Natural killer cell (primary cell): ENCODE measurements at regions not wholly inside any gene's neighbourhood (a gene's known extent, or its start where the extent isn't known, plus 50 kb on each side); places are given as distances from the start of the nearest gene placed in this dataset.
"Not testable (repeated sequence)": the region's sequence is repeated elsewhere in the genome, so short reads cannot be mapped to it uniquely, and the experiment has no call there.

Experiments
- ATAC-seq, 3 donors: fragments of 150-1000 bp in 2 of 3; fragments of 200-7000 bp in 1 of 3; cut with Tn5 transposase; 1 replicate in 1 of 3; 2 replicates in 2 of 3; pipeline ENCODE4 v1.10.0; 2021; ENCODE audit warnings: mild to moderate bottlenecking in 2 of 3, moderate library complexity in 2 of 3
- DNase-seq, 2 donors: peaks; one replicate each; pipeline versions ENCODE4 v3.0.0 to v3.0.0-alpha.2; 2013 to 2021; ENCODE audit warnings: mixed read lengths in 1 of 2
- H3K27ac ChIP-seq: one replicate; pipeline ENCODE4 v1.5.1; 2013; ENCODE audit warnings: mild to moderate bottlenecking, low read length
- H3K27me3 ChIP-seq: one replicate; pipeline ENCODE4 v1.6.1; 2013; ENCODE audit warnings: low read length; ENCODE audit not compliant: control insufficient read depth, insufficient read depth
- H3K36me3 ChIP-seq: one replicate; pipeline ENCODE4 v1.6.1; 2013; ENCODE audit warnings: low read length; ENCODE audit not compliant: control insufficient read depth, insufficient read depth
- H3K4me1 ChIP-seq: one replicate; pipeline ENCODE4 v1.6.1; 2013; ENCODE audit warnings: low read length; ENCODE audit not compliant: control insufficient read depth, insufficient read depth
- H3K4me3 ChIP-seq: one replicate; pipeline ENCODE4 v1.5.1; 2013; ENCODE audit warnings: low read length
- H3K9me3 ChIP-seq: one replicate; pipeline ENCODE4 v1.6.1; 2013; ENCODE audit warnings: low read length; ENCODE audit not compliant: control insufficient read depth, insufficient read depth
- H3K27ac Mint-ChIP-seq, 2 donors: one replicate each; pipeline ENCODE4 v1.8.0; 2022; ENCODE audit warnings: mild to moderate bottlenecking in 2 of 2, mixed read lengths in 2 of 2, moderate library complexity in 1 of 2
- H3K27me3 Mint-ChIP-seq, 2 donors: one replicate each; pipeline ENCODE4 v1.8.0; 2022; ENCODE audit warnings: low read depth in 2 of 2, mixed read lengths in 2 of 2
- H3K36me3 Mint-ChIP-seq: one replicate; pipeline ENCODE4 v1.8.0; 2022; ENCODE audit warnings: mixed read lengths
- H3K4me1 Mint-ChIP-seq, 2 donors: one replicate each; pipeline ENCODE4 v1.8.0; 2022; ENCODE audit warnings: mixed read lengths in 2 of 2
- H3K4me3 Mint-ChIP-seq: one replicate; pipeline ENCODE4 v1.8.0; 2022; ENCODE audit warnings: mild to moderate bottlenecking, moderate library complexity, mixed read lengths
- H3K9me3 Mint-ChIP-seq, 2 donors: one replicate each; pipeline ENCODE4 v1.8.0; 2022; ENCODE audit warnings: mixed read lengths in 2 of 2
- CTCF ChIP-seq: fragments of 200-600 bp; IDR thresholded peaks from one replicate; pipeline ENCODE4 v1.8.0; 2022; ENCODE audit warnings: antibody characterized with exemption
- WGBS: methylation state at CpG from one replicate; pipeline ENCODE4 v1.1.7; 2013; ENCODE audit warnings: missing lambda C conversion rate; ENCODE audit not compliant: insufficient coverage; 5-methylcytosine and 5-hydroxymethylcytosine counted together
- intact Hi-C: fragments of 100-400 bp; cut with micrococcal nuclease; formaldehyde crosslinking; loops from one replicate; pipeline ENCODE4 v1.14.2; 2022

- no peak overlapping the region for H3K4me3 ChIP-seq
- no peaks in the 10 kb centered on the region for H3K9me3 Mint-ChIP-seq
- no peaks in the 10 kb centered on the region for H3K36me3 Mint-ChIP-seq
- WGBS = 77% methylated on average over 3 of the region's 8 CpGs
- no peak for TF ChIP-seq CTCF
- H3K27me3 ChIP-seq = no peaks in the 10 kb centered on the region
- no peak overlapping the region for H3K27ac Mint-ChIP-seq
- H3K27me3 Mint-ChIP-seq = peaks cover 3 to 14% of the 10 kb centered on the region in 2 donors
- no peaks in the 10 kb centered on the region for H3K4me1 ChIP-seq
- no peak for ATAC-seq
- H3K27ac ChIP-seq = no peak overlapping the region
- no peaks in the 10 kb centered on the region for H3K4me1 Mint-ChIP-seq
- no peaks in the 10 kb centered on the region for H3K36me3 ChIP-seq
- intact Hi-C loops = no loop called here
- no peaks in the 10 kb centered on the region for H3K9me3 ChIP-seq
- DNase-seq = no peak
- H3K4me3 Mint-ChIP-seq = no peak overlapping the region
Observed at GRCh38 chr10:21449288-21449966, 76.1 kb downstream of the SKIDA1 start.

- H3K27me3 Mint-ChIP-seq = peaks cover 6 to 7% of the 10 kb centered on the region in 2 donors
- ATAC-seq (no peak), DNase-seq (no peak)
- H3K4me3 Mint-ChIP-seq = no peak overlapping the region
- 100% methylated on average over 1 of the region's 1 CpG for WGBS
- no peaks in the 10 kb centered on the region for H3K36me3 ChIP-seq
- no peaks in the 10 kb centered on the region for H3K4me1 Mint-ChIP-seq
- H3K4me3 ChIP-seq = no peak overlapping the region
- no peaks in the 10 kb centered on the region for H3K9me3 ChIP-seq
- no peaks in the 10 kb centered on the region for H3K9me3 Mint-ChIP-seq
- no peak overlapping the region for H3K27ac Mint-ChIP-seq
- no peaks in the 10 kb centered on the region for H3K4me1 ChIP-seq
- no peaks in the 10 kb centered on the region for H3K36me3 Mint-ChIP-seq
- intact Hi-C loops = no loop called here
- H3K27ac ChIP-seq = no peak overlapping the region
- no peak for TF ChIP-seq CTCF
- no peaks in the 10 kb centered on the region for H3K27me3 ChIP-seq
Observed at GRCh38 chr10:21445163-21445562, 80.3 kb downstream of the SKIDA1 start.

- Mint-ChIP-seq H3K36me3 (no peaks in the 10 kb centered on the region), H3K4me3 (no peak overlapping the region), H3K4me1 (no peaks in the 10 kb centered on the region), H3K9me3 (no peaks in the 10 kb centered on the region), H3K27ac (no peak overlapping the region), H3K27me3 (peaks cover 6 to 7% of the 10 kb centered on the region in 2 donors)
- H3K9me3 ChIP-seq = no peaks in the 10 kb centered on the region
- H3K27ac ChIP-seq = no peak overlapping the region
- ATAC-seq = no peak
- no peak overlapping the region for H3K4me3 ChIP-seq
- H3K27me3 ChIP-seq = no peaks in the 10 kb centered on the region
- no peak for DNase-seq
- intact Hi-C loops = no loop called here
- H3K36me3 ChIP-seq = no peaks in the 10 kb centered on the region
- 78% methylated on average over 2 of the region's 2 CpGs for WGBS
- no peak for TF ChIP-seq CTCF
- no peaks in the 10 kb centered on the region for H3K4me1 ChIP-seq
Observed at GRCh38 chr10:21441625-21442024, 83.9 kb downstream of the SKIDA1 start.

DNA sequence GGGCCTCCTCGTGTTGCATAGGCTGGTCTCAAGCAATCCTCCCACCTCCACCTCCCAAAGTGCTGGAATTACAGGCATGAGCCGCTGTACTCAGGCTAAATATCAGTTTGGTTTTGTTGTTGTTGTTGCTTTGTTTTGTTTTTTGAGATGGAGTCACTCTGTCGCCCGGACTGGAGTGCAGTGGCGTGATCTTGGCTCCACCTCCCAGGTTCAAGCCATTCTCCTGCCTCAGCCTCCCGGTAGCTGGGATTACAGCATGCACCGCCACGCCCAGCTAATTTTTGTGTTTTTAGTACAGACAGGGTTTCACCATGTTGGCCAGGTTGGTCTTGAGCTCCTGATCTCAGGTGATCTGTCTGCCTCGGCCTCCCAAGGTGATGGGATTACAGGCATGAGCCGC lies 86.6 kb downstream of the SKIDA1 start:
- H3K27ac Mint-ChIP-seq, H3K27ac ChIP-seq, intact Hi-C loops, H3K9me3 ChIP-seq, H3K4me3 Mint-ChIP-seq, H3K9me3 Mint-ChIP-seq, H3K27me3 Mint-ChIP-seq, ATAC-seq, H3K4me1 Mint-ChIP-seq, H3K4me3 ChIP-seq, DNase-seq, H3K27me3 ChIP-seq, H3K36me3 Mint-ChIP-seq, H3K36me3 ChIP-seq, H3K4me1 ChIP-seq: not testable (repeated sequence)
- WGBS = 87% methylated on average over 9 of the region's 10 CpGs
